Mammary epithelial cell (primary cell): ENCODE measurements at regions not wholly inside any gene's neighbourhood (a gene's known extent, or its start where the extent isn't known, plus 50 kb on each side); places are given as distances from the start of the nearest gene placed in this dataset.

Experiments
- CTCF ChIP-seq, 2 donors: IDR thresholded peaks in 1 of 2; conservative IDR thresholded peaks in 1 of 2; 2 replicates each; pipeline ENCODE4 v1.5.1; 2011 to 2012; ENCODE audit warnings: inconsistent platforms in 2 of 2, low read length in 2 of 2, mild to moderate bottlenecking in 2 of 2, control low read depth in 1 of 2, low read depth in 1 of 2; ENCODE audit not compliant: insufficient read depth in 1 of 2; ENCODE audit errors: extremely low read depth in 1 of 2
- EZH2 ChIP-seq: IDR thresholded peaks from 2 replicates; pipeline ENCODE4 v1.6.1; 2012; ENCODE audit warnings: low read length, inconsistent platforms, borderline replicate concordance

GRCh38 chr3:105222568-105223093 lies 144.1 kb upstream of the ALCAM start:
- peak; percentile 32 to 50 for TF ChIP-seq CTCF (conservative IDR thresholded peaks at IDR 0.05 in 1 of 2, IDR thresholded peaks at IDR 0.05 in 1 of 2; ENCODE audit: extremely low read depth in 1 of 2, insufficient read depth in 1 of 2, low read depth in 1 of 2, low read length in 2 of 2)
- TF ChIP-seq EZH2 = no peak
